ENCODE measurements at regions not wholly inside any gene's neighbourhood (a gene's known extent, or its start where the extent isn't known, plus 50 kb on each side); places are given as distances from the start of the nearest gene placed in this dataset.

DNA sequence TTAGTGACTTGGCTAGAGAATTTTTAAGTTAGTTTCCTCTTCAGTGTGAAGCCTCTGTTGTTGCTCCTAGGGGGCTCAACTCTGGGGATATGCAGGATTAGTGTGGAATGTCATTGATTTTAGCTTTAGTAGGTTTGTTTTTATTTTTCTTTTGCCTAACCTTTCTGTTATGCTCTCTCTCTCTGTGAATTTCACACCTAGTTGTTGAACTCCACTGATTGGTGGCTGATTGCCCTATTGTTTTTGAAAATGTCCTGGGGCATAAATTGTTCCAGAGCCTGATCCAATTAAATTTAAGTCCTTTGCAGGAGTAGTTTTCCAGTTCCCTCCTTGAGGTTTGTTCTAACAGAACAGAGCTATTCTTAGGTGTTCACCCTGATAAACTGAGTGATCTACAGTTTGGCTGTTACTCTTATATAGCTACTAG lies 393.3 kb upstream of the CTSO start:
- TF ChIP-seq CTCF (IDR thresholded peaks at IDR 0.05), result no peak
- TF ChIP-seq POLR2AphosphoS5 (IDR thresholded peaks at IDR 0.05), result no peak

All from gastroesophageal sphincter (tissue), 3 donors.